HG03060 (cell line): ENCODE measurements at regions not wholly inside any gene's neighbourhood (a gene's known extent, or its start where the extent isn't known, plus 50 kb on each side); places are given as distances from the start of the nearest gene placed in this dataset.
A peak's percentile ranks its signal among the peaks of the same experiment; 100 is the strongest.
"Not testable (repeated sequence)": the region's sequence is repeated elsewhere in the genome, so short reads cannot be mapped to it uniquely, and the experiment has no call there.

ENCODE experiments used
- ATAC-seq: cut with Tn5 transposase; IDR thresholded peaks from one replicate; pipeline ENCODE4 v1.9.1; 2021; ENCODE audit warnings: low read depth, moderate number of reproducible peaks; ENCODE audit not compliant: unreplicated experiment

DNA sequence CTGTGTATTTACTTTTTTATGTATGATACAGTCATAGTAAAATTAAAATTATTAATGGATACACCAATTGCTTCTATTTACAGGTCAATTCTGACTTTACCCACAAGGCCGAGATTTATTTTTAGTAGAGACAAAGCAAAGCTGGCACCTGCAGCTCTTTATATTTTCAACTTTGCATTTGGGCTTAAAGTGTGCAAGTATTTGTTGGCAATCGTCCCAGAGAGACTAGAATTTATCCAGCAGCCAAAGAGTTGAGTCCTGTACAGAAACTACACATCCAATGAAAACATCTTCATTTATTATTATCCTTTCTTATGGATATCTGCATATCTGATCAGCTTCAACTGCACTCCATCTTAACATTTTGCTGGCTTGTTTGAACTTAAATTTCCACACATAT, 485.6 kb downstream of the SOX11 start:
- ATAC-seq, result no peak

DNA sequence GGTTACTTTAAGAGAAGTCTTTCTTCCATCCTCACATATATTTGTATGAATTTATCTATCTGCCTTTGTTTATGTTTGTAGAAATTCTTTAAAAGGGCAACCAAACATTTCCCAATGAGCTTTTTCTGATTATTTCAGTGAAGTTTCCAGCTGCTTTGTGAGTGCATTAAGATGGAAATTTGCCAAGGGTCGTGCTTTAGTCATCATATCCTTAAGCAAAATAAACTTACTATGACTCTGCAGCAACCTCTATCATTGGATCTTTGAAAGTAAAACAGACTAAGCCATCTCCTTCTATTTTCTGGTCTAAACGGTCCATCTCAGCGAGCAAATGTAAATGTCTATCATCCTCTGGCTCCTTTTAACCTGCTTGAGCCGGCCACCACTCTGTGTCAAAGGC, 489.3 kb downstream of the SOX11 start:
- no peak for ATAC-seq

GRCh38 chr2:6181926-6182325, 489.7 kb downstream of the SOX11 start:
- no peak for ATAC-seq

DNA sequence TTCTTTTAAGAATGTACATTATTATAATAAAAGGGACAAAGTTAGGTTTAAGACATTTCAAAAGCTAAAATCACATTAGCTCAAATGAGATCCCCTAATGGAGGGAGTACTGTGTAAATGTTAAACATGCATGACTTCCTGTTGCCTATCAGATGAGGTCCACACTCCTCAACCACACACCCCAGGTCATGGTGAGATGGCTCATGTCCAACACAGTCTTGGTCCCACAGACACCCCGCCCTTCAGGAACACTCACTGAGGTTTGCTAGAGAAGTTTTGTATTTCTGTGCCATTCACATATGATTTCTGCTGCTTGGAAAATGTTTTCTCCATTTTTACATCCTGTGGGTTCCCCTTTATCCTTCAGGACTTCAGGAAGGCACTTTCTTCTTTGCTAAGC, 491.0 kb downstream of the SOX11 start:
- ATAC-seq, result no peak

DNA sequence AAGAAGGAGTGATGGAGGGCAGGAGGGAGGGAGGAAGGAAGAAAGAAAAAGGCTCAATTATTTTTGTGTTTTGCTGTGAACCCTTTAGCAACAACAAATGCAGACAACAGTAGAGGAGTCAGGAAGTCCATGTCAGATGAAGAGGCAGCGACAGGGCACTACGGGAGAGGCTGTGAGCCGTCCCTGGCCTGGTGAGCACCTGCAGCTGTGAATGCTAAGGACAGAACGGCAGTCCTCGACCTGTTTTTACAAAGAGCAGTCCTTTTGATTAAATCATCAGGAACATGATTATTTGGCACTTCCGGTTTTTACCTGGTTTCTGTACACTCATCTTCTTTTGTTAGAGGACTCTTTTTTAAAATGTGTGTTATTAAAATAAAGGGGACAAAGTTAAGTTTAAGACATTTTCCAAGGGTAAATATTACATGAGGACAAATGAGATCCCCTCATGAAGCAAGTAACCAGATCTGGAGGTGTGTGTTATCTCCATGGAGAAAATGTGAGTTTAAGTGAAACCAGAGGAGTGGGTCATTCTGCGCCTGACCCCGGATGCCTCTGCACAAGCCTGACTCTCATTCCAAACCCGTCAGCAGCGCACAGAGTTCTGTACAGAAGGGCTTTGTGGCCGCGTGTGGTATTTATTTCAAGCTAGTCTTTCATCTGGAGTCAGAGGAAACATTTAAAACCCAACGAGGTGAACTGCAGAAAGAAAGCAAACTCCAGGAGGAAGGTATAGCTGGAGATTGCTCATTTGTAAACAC, 492.5 kb downstream of the SOX11 start:
- no peak for ATAC-seq

DNA sequence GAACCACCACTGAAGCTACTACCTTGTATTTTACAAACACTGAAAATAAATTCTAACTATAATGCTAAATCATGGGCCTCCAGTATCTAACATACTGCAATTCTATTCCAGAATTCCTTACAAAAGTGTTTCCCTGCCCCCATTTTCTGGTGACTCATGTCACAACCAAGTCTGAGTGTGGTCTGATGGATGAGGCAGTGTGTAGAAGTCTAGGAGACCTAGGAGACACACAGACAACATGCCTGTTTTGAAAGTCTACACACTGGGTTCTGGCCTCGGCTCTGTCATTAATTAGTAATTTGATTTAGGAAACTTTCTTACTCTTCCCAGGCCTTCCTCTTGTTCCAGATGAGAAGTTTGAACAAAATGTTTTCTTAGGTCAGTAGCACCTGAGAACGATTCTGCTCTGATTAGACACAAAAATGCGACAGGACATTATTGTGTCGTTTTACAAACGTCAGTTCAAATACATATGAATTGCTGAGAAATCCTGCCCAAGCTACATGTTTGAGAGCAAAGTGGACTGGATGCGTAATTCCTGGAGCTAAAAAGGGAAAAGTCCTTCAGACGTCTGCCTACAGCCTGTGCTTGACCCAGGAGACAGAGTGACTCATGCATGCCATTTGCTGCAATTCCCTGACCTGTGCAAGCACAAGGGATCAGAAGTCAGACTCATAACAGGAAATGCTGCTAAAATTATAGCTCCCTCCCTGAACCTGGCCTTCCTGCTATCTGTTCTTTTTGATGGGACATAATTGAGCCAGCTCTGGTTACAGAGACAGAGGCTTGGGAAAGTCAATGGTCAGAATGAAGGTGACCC, 494.4 kb downstream of the SOX11 start:
- no peak for ATAC-seq

GRCh38 chr2:6196449-6196848, 504.3 kb downstream of the SOX11 start:
- no peak for ATAC-seq

DNA sequence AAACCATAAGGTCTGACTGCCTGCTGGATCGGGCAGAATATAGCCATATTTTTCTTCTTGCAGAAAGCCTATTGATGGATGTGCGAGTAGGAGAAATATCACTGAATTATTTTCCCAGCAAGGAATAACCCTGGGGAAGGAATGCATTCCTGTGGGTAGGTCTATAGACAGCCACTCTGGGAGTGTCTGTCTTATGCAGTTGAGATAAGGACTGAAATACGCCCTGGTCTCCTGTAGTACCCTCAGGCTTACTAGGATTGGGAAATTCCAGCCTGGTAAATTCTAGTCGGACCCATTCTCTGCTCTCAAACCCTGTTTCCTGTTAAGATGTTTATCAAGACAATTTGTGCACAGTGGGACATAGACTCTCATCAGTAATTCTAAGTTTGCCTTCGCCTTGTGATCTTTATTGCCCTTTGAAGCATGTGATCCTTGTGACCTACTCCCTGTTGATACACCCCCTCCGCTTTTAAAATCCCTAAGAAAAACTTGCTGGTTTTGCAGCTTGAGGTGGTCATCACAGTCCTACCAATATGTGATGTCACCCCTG, 506.3 kb downstream of the SOX11 start:
- ATAC-seq, result not testable (repeated sequence)

DNA sequence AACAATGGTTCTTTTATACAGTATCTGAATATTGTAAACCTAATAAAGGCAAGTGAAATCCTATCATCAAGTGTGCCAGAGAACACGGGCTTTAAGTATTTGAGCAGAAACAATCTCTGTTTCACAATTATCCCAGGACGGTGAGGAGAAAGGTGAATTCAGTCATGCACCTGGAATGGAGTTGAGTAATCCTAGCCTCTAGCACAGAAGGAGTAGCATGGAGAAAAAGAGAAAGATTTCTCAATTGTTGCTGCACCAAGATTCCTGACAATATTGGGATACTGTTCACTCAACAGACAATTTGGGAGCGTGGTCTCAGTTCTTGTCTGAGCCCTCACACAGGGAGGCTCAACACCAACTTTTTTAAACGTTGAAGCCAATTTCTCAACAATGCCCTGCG, 510.6 kb downstream of the SOX11 start:
- no peak for ATAC-seq

DNA sequence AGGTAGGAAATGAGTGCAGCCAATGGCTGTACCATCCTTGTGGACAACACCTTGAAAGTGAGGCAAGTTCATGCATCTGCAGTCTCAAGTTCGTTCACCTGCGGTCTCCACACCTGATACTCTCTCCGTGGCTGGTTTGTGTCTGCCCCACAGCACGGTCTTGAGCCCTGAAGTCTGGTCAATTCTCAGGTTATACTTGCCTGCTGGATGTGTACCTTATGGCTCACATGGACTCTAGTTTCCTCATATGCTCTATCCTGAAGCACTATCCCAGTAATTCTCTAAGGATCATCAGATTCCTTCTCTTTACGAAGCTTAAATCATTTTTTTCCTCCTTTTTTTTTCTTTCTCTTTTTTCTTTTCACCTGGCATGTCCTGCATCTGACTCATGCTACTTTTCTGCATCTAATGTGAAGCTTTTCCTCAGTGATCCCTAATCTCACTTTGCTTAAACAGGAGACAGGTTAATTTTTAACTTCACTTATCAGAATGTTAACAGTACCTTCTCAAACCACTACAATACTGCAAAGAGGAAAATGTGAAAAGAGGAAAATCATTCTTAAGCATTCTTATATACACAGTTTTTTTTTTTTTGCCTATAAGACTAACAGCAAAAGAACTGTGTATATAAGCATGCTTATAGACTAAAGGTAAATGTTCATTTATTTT, 511.2 kb downstream of the SOX11 start:
- ATAC-seq, result no peak

GRCh38 chr2:6206882-6207281, 514.7 kb downstream of the SOX11 start:
- ATAC-seq, result no peak

DNA sequence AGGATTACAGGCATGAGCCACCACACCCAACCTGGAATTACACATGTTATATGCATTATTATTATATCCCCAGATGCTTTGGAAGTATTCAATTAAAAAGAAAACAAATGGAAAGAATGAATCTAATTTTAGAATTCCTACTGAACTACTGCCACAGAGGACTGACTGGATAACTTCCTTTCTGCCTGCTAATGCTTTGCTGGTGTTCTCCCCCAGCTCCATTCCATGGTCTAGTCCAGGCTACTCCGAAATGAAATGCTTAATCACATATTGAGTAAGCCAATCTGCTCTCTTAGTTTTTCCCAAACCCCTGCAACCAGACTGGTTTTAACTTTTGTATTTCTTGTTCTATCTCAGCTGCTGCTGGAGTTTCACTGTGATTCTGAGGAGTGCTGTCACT, 519.1 kb downstream of the SOX11 start:
- no peak for ATAC-seq

DNA sequence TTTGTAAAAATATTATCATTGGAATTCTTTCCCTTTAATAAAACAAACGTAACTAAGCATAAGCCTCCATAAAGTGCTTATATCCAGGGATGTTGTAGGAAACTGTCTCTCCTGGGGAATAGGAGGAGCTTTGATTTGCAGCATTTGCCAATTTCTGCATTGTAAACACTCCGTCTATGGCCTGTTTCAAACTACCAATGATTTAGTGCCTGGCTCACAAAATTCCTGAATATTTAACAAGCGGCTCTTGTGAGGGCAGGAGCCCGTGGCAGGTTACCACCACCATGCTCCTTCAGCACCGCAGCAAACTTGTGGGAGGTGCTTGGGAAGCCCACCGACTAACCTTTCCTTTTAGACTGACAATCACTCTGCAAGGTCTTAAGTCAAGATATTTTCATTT, 520.3 kb downstream of the SOX11 start:
- no peak for ATAC-seq

- ATAC-seq, result no peak
These were observed 521.0 kb downstream of the SOX11 start for GRCh38 chr2:6213056-6213780.

GRCh38 chr2:6214471-6214870, 522.3 kb downstream of the SOX11 start:
- peak; percentile 67 for ATAC-seq

DNA sequence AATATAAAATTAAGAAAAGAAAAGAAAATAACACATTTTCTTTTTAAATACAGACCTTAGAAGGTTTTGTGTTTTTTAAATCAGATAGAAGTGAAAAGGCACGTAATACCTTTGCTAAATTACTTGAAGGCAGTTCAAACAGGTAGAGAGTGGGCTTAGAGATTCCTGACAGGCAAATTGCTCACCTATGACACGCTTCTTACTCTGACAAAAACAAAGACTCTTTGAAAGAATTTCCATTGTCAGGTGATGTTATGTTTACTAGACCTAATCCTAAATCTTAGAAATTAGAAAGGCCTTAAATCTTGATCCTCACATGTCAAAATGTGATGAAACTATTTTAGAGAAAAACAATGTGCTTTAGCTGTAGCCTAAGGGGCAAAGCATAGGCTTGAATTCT, 522.9 kb downstream of the SOX11 start:
- ATAC-seq, result no peak

GRCh38 chr2:6216234-6216633, 524.0 kb downstream of the SOX11 start:
- no peak for ATAC-seq

GRCh38 chr2:6218926-6219325, 526.7 kb downstream of the SOX11 start:
- ATAC-seq, result no peak

DNA sequence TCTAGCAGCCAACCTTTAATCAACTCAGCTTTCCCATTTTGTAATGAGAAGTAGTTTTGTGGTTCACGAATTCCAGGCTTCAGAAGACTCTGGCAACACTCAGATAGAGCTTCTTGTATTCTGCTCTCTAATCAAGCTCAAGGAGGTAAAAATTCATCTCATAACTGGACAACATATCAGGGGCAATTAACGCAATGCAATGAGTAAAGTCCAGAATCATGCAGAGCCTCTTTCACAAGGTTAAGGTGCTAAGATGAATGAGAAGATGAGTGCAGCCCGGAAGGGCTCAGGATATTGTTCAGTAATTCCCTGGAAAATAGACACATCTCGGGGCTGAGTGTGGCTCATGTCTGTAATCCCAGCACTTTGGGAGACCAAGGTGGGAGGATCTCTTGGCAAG, 527.7 kb downstream of the SOX11 start:
- no peak for ATAC-seq

GRCh38 chr2:6222296-6222695, 530.1 kb downstream of the SOX11 start:
- ATAC-seq, result no peak

GRCh38 chr2:6224267-6224666, 532.1 kb downstream of the SOX11 start:
- ATAC-seq, result peak; percentile 72
